CD4-positive, alpha-beta T cell treated with Interleukin-21 for 1 hour (primary cell): ENCODE measurements at regions not wholly inside any gene's neighbourhood (a gene's known extent, or its start where the extent isn't known, plus 50 kb on each side); places are given as distances from the start of the nearest gene placed in this dataset.

ENCODE experiments used
- DNase-seq: peaks from one replicate; pipeline ENCODE4 v3.0.0-alpha.2; 2020

DNA sequence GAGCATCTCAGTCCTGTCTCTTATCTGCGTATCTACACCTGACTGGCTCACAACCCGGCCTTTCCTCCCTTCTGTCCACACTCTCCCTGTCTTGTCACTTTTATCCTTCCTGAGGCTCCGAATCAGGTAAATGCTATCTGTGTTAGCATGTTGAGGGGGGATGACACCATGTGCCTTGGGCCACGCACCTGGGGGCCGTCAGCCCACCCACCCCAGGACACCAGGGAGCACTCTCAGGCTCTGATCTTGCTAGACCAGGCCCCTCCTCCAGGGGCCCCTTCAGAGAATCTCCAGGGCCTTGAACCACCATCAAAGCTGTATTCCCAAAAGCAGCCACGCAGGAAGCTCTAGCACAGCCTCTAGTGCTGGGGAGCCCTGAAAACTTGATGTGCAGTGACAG, 278.7 kb upstream of the SHH start:
- DNase-seq: no peak

GRCh38 chr7:156089222-156089621, 277.0 kb upstream of the SHH start:
- no peak for DNase-seq

- DNase-seq: no peak
Measured at GRCh38 chr7:156088115-156088514, 275.9 kb upstream of the SHH start.

GRCh38 chr7:156082048-156083040, 270.1 kb upstream of the SHH start:
- no peak for DNase-seq

DNA sequence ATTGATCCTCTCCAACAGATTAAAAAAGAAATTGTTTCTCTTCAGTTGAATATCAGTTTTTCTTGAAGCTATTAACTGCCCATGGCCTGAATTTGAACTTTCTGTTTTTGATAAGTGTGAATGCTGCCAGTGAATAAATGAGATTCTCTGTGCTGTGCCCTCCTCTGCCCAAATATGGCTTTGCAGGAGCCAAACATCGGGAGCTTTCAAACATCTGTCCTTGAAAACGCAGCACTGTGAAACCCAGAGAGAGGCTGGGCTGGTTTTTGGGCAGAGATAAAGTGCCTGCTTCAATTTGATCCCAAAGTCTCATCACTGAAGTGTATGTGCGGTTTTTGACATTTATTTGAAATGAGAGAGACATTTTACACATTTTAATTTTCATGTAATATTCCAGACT, 268.3 kb upstream of the SHH start:
- DNase-seq: no peak

- no peak for DNase-seq
Measured at GRCh38 chr7:156080046-156080445, 267.8 kb upstream of the SHH start.

DNA sequence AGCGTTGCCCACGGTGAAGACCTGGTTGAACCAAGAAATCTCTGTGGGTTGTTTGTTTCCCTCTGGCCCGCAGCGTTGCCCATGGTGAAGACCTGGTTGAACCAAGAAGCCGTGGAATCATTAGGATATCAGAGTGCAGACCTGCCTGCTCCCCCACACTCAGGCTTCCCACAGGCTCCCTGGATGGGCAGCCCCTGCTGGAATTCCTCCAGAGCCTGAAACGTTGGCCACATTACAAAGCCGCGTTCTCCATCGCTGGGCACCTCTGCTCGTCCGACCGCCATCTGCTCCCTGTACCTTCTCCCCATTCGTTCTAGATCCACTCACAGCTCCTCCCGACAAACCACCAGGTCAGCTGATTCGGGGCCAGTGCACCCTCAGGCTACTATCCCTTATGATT, 266.9 kb upstream of the SHH start:
- DNase-seq: no peak

GRCh38 chr7:156074982-156075615, 262.8 kb upstream of the SHH start:
- no peak for DNase-seq

DNA sequence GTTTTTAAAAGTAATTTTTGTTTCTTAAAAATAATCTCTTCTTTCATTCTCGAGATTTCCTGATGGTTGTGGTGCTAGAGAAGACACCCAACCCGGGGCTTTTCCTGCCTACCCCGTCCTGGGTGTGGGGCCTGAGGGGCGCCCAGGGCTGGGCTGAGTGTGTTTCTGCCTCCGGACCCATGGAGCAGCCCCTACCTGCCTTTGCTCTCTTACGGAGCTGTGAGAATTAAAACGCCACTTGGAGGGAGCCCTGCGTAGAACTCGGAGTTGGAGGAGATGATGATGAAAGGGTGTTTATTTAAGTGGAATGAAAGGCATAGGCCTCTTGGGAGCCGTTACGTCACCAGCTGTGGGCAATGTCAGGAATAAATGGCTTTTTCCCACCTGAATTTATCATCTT, 261.8 kb upstream of the SHH start:
- no peak for DNase-seq

DNA sequence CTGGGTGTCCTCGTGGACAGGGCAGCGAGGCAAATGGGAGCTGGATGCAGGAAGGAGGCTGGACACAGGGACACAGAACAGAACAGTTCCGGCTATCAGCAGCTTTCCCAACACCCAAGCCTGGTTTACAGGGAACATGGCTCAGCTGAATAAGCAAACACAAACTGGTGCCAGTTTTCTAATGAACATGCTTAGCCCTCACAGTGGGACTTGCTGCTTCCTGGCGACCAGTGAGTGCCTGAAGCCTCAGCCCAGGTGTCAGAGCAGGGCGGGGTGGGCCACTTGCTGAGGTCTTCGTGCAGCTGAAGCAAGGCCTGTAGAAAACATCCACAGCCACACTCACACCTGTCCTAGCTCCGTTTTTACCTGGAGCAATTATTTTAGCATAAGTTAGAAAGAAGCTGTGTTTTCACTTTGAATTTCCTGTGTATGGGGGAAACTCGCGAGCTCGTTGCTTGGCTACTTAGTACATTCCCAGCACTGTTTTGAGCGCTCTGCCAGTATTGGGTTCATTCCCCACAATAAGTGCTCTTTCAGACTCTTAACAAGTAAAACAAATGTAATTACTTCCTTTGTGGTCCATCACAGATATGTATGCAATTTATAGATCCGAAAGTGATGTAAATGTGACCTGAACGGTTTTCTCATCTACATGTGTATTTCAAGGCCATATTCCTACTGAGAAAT, 261.2 kb upstream of the SHH start:
- DNase-seq: no peak

GRCh38 chr7:156071612-156072011, 259.3 kb upstream of the SHH start:
- no peak for DNase-seq

DNA sequence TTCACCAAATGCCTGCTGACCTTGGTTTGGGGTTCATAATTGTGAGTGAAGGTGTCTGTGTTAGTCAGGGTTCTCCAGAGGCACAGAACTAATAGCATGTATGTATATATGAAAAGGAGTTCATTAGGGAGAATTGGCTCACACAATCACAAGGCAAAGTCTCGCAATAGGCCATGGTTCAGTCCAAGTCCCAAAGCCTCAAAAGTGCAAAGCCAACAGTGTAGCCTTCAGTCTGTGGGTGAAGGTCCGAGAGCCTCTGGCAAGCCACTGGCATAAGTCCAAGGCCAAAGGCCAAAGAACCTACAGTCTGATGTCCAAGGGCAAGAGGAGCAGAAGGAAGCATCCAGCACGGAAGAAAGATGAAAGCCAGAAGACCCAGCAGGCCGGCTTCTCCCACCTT, 257.6 kb upstream of the SHH start:
- DNase-seq: no peak

DNA sequence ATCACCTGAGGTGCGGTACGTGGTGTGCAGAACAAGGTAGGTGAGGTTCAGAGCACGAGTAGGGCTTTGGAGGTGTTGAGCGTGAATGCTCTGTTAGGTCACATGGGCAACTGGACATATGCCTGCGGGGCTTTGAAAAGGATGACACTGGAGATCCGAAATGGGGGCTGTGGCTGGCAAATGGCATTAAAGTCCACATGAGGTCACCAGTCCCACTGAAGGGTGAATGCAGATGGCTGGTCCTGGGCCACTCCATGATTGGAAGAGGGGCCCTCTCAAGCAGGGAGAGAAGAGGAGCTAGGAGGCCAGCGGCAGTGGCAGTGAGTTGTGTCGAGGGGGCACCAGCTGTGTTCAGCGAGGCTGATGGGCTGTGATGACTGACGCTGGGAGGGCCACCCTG, 254.9 kb upstream of the SHH start:
- DNase-seq: no peak

DNA sequence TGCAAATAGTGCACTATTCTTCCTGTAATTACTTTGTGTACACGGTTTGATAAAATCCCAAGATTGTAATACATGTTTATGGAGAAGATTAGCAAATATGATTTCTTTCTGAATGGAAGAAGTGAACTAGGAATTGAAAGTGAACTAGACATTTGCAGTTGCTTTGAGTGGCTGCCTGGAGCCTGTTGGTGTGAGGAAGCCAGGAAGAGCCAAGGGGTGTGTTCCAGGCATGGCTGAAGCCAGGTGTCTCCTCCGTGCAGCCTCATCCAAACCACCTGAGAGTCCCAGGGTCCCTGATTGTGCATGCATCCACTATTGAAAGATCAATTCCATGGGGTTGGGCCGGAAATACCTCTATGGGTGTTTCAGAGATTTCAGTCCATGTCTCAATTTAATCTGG, 253.1 kb upstream of the SHH start:
- no peak for DNase-seq

GRCh38 chr7:156064971-156065386, 252.7 kb upstream of the SHH start:
- no peak for DNase-seq

- no peak for DNase-seq
Measured at GRCh38 chr7:156063241-156063810, 251.1 kb upstream of the SHH start.

DNA sequence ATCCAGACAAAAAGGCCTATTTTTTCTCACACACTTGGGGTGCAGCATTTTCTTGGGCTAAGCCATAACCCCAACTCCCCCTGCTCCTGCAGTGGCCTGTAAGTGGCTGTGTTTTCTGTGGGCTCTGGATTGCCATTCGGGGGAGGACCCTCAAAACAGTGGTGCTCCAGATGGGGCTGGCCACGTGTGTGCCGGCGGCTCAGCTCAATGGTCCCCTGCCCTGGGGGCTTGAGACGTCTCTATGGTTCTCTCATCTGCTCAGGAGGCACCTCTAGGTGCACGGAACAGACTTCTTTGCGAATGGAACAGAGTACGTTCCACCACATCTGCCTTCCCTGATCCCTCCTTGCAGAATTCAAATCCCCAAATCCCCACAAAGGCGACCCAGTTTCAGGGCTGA, 250.0 kb upstream of the SHH start:
- DNase-seq: no peak

- no peak for DNase-seq
Measured at GRCh38 chr7:156061689-156062255, 249.5 kb upstream of the SHH start.

GRCh38 chr7:156060925-156061324, 248.7 kb upstream of the SHH start:
- DNase-seq: no peak

GRCh38 chr7:156059369-156059768, 247.1 kb upstream of the SHH start:
- no peak for DNase-seq

DNA sequence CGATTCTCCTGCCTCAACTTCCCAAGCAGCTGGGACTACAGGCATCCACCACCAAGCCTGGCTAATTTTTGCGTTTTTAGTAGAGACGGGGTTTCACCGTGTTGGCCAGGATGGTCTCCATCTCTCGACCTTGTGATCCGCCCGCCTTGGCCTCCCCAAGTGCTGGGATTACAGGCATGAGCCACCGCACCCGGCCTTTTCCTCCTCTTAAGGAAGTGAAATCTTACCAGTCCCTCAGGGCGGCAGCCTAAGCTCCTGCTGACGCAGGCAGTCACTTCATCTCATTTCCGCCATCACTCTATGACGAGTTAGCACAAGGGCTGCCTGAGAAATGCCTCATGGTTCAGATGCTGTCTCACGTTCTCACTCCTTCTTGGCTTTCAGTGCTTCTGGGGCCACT, 246.0 kb upstream of the SHH start:
- DNase-seq: no peak

GRCh38 chr7:156056534-156056933, 244.3 kb upstream of the SHH start:
- DNase-seq: no peak

DNA sequence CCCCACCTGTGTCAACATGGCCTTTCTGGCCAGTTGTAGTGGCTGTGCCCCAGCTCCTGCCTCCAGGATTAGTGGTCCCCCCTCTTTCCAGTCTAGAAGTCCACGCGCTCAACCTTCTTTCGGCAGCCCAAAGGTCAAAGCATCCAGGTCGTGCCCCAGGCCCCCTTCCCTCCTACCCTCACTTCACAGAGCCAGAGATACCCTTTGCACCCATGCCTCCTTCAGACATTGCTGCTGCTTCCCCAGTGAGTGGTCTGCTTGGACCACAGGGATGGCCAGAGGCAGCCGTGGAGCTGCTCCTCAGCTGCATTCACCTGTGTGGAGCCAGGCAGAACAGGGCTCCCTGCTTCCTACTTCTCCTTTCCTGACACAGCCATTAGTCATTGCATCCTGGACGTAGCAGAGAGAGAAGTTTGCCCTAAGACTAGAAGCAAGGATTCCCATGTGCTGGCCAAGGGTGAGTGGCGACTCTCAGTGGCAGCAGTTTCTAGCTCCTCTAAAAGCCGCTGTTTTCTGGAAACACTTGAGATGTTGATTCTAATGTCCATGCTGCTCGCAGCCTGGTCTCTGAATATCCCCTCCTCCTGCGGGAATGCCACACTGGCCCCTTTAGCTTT, 243.1 kb upstream of the SHH start:
- no peak for DNase-seq
